ENCODE measurements at regions not wholly inside any gene's neighbourhood (a gene's known extent, or its start where the extent isn't known, plus 50 kb on each side); places are given as distances from the start of the nearest gene placed in this dataset.

- no peak for DNase-seq (ENCODE audit: low read depth, low spot score)
These were observed 168.4 kb downstream of the RND3 start for GRCh38 chr2:150319085-150319484.

GRCh38 chr2:150312271-150312670 lies 175.2 kb downstream of the RND3 start:
- DNase-seq (ENCODE audit: low read depth, low spot score): no peak

GRCh38 chr2:150309311-150310080 lies 178.0 kb downstream of the RND3 start:
- DNase-seq (ENCODE audit: low read depth, low spot score): no peak

DNA sequence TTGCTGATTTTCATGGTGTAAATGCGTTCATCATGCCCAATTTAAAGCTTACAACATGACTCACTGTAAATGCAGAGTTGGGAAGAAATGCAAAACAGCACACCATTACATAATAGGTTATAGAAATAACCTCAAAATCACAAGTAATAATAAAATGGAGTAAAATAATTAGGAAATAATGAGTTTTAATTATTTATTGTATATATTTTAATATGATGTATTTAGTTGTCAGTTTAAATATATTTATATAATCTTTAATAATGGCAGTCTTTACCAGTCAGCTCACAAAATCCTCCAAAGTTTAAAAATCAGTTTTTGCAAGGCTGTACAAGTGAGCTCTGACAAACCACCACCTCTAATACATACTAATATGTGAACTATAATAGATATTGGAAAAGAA lies 180.2 kb downstream of the RND3 start:
- no peak for DNase-seq (ENCODE audit: low read depth, low spot score)

GRCh38 chr2:150303281-150303680 lies 184.2 kb downstream of the RND3 start:
- DNase-seq (ENCODE audit: low read depth, low spot score): no peak

DNA sequence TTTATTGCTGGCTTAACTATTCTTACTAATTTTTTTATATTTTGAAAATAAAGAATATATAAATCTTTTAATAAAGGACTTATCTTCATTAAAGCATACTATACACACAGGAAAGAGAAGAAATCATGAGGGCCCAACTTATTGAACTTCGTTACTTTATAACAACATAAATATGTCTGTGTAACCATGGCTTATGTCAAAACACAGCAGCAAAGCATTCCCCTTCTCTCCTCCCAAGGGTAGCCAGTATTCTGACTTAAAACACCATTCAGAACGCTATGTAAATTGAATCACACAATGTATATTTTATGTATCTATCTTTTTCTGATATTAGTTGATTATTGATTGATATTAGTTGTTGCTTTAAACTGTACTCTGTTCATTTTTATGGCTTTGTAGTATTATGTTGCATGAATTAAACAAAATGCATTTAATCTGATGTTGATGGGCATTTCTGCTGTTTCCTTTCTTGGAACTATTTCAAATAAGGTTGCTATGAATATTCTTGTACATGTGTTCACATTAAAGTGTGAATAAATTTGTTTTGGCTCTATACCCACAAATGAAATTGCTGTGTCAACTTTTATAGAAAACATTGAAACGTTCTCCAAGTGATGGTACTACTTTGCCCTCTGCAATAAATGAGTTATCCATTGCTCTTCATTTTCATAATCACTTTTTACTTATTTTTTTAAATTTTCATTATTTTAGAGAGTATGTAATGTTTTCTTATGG lies 188.7 kb downstream of the RND3 start:
- no peak for DNase-seq (ENCODE audit: low read depth, low spot score)

DNA sequence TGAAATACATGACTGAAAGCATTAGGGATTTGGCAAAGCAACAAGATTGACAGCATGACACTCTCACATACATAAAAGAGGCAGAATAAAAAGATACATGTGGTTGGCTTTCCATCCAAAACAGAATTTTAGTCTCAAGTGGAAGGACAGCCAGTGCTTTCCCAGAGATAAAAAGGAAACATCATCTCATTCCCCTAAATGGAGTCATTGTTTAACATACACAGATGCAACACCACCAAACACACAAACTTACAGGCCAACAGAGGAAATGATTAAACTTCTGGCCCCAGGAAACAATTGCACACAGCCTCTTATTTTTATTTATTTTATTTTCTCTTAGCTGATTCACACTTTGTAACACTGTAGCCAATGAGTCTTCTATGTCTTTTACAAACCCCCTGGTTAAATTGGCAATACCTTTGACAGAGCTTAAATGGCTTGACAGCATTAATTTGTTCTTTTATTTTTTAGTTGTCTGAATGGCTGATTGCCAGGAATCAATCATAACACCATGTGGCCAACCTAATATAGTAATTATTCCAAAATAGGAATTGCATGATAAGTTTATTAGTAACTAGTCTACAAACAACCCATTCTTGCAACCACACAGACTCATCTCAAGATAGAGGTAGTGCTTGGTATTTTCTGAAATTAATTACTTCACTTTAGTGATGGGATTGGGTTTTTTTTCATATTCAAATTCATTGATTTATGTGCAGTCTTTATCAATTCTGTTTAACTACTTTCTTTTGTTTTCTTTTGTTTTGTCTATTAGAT lies 190.5 kb downstream of the RND3 start:
- peak; percentile 9 for DNase-seq (ENCODE audit: low read depth, low spot score)

- DNase-seq (ENCODE audit: low read depth, low spot score): no peak
These were observed 191.9 kb downstream of the RND3 start for GRCh38 chr2:150295544-150295943.

GRCh38 chr2:150293771-150294170 lies 193.7 kb downstream of the RND3 start:
- no peak for DNase-seq (ENCODE audit: low read depth, low spot score)

DNA sequence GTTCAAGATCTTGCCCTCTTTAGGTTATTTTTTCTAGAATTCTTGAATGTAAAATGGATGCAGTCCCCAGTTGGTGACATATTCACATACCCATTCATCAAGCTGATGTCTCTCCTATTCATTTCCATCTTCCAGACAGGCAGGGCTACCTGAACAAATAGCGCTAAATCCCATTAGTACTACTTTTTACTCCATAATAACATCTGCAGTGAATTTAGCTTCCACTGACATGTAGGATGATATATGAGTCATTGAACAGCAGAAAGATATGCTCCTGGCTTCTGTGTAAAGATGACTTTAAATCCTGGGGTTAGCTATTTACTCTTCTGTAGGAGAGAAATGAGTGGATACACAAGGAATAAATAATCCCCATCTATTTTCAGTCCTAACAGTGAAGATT lies 194.7 kb downstream of the RND3 start:
- DNase-seq (ENCODE audit: low read depth, low spot score): no peak

DNA sequence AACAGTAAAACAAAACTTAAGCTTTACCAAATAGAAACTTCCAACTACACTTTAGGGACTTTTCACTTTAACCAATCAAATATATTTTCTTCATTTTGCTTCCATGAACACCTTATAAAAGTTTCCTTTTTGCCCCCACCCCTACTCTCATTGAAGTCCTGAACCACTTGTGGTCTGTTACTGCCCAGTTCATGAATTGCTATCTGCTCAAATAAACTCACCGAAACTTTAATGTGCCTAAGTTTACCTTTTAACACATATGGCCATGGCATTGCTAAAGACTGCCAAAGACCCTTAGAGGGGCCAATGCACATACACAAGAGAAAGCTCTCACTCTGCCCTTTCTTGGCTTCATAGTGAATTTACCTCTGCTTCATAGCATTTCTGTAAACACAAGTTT lies 195.3 kb downstream of the RND3 start:
- DNase-seq (ENCODE audit: low read depth, low spot score): no peak

GRCh38 chr2:150286730-150287362 lies 200.6 kb downstream of the RND3 start:
- DNase-seq (ENCODE audit: low read depth, low spot score): no peak

GRCh38 chr2:150284116-150284515 lies 203.4 kb downstream of the RND3 start:
- no peak for DNase-seq (ENCODE audit: low read depth, low spot score)

DNA sequence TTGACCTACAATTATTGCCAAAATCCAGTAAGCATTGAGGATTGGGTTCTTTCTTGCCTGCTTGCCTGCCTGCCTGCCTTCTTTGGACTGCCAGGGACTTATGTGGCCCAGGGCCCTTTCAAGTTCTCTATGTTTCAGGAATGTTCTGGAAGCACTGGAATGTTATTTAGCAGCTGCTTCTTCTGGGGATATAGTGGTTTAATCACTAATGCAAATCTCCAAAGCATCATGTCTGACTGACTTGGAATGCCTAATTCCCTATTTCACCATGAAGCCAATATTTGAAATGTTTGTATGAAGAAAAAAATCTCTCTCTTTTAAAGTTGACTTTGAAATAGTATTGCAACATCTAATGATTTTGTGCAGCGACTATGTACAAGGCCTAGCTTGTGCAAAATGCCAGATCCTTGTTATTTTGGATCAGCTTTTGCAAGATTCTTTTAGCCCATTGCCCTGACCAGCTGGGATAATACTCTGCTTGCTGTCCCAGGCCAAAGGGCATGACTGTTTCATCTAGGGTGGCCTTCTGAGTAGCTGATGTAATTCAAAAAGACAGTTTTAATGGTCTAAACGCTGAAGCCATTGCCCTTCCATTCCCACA lies 204.6 kb downstream of the RND3 start:
- DNase-seq (ENCODE audit: low read depth, low spot score): no peak

GRCh38 chr2:150282357-150282756 lies 205.1 kb downstream of the RND3 start:
- DNase-seq (ENCODE audit: low read depth, low spot score): no peak

GRCh38 chr2:150280231-150280630 lies 207.2 kb downstream of the RND3 start:
- no peak for DNase-seq (ENCODE audit: low read depth, low spot score)

DNA sequence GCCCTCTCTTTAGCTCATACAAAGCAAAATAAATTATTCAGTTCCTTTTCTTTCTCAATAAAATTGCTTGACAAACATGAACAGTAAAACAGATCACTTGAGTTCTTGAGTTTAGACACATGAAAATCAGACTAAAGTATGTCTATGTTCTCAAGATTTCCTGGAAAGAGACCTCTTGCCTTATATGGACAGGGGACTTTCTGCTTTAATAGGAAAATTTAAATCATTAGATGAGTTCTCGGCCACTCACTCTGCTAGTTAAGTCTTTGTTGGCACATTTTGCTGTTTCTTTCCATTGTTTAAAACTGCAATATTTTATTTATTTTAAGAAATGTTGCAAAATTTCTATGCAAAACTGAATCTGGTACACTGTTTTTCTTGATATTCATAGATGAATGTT lies 207.8 kb downstream of the RND3 start:
- DNase-seq (ENCODE audit: low read depth, low spot score): no peak

DNA sequence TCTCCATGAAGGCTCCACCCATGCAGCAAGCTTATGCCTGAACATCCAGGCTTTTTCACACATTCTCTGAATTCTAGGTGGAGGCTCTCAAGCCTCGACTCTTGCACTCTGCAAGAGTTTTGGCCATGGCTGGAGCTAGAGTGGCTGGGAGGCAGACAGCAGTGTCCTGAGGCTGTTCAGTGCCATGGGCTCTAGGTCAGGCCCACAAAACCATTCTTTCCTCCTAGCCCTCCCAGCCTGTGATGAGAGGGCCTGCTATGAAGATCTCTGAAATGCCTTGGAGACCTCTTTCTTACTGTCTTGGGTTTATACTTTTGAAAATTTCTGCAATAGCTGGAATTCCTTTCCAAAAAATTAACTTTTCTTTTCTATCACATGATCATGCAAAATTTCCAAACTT lies 210.7 kb downstream of the RND3 start:
- no peak for DNase-seq (ENCODE audit: low read depth, low spot score)

DNA sequence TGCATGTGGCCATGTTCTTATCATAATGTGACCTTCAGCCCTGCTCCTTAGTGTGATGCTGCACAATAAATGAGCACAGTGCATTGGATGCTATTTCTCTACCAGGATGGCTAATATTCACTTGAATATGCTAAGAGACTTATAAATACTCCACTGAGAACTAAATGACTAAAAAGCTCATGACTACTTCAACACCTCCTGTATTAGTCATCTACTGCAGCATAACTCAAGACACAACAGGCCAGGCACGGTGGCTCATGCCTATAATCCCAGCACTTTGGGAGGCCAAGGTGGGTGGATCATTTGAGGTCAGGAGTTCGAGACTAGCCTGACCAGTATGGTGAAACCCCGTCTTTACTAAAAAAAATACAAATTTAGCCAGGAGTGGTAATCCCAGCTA lies 213.4 kb downstream of the RND3 start:
- no peak for DNase-seq (ENCODE audit: low read depth, low spot score)

GRCh38 chr2:150271952-150272802 lies 215.3 kb downstream of the RND3 start:
- no peak for DNase-seq (ENCODE audit: low read depth, low spot score)

Data from smooth muscle cell of the brain vasculature (primary cell).